ENCODE measurements at regions not wholly inside any gene's neighbourhood (a gene's known extent, or its start where the extent isn't known, plus 50 kb on each side); places are given as distances from the start of the nearest gene placed in this dataset.
"Not testable (repeated sequence)": the region's sequence is repeated elsewhere in the genome, so short reads cannot be mapped to it uniquely, and the experiment has no call there.

DNA sequence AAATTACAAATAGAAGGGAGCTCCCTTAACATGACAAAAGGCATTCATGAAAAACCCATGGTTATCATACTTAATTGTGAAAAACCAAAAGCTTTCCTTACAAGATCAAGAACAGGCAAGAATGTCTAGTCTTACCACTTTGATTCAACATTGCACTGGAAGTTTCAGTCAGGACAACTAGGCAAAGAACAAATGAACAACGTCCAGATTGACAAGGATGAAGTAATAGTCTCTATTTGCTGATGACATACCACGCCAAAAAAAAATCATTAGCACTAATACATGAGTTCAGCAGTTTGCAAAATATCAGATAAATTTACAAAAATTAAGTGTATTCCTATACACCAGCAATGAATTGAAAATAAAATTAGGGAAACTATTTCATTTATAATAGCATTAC, 200.2 kb downstream of the TOX3 start:
- DNase-seq: no peak
- WGBS, 5 donors: 70 to 85% (median 73%) methylated on average over 2 of the region's 2 CpGs

GRCh38 chr16:52333673-52334072, 213.3 kb downstream of the TOX3 start:
- DNase-seq; H3K4me3 ChIP-seq; H3K27ac ChIP-seq; H3K4me1 ChIP-seq; H3K36me3 ChIP-seq; H3K27me3 ChIP-seq (replicated peaks in 1 of 7); intact Hi-C loops (cut with DNase I; ENCODE audit: low total_unique reads): not testable (repeated sequence)
- WGBS, 5 donors: 86 to 90% (median 86%) methylated on average over 8 of the region's 8 CpGs
- H3K9me3 ChIP-seq: peaks cover 0 to 43% (median 11%) of the 10 kb centered on the region in 8 donors

More for the DNA sequence above, 200.2 kb downstream of the TOX3 start:
- Histone ChIP-seq H3K4me3 (no peak overlapping the region), H3K36me3 (no peaks in the 10 kb centered on the region), H3K9me3 (peaks cover 0 to 10% (median 0%) of the 10 kb centered on the region in 8 donors), H3K4me1 (no peaks in the 10 kb centered on the region), H3K27me3 (replicated peaks in 1 of 7) (no peaks in the 10 kb centered on the region), H3K27ac (no peak overlapping the region)
- TF ChIP-seq, protein P1, sequence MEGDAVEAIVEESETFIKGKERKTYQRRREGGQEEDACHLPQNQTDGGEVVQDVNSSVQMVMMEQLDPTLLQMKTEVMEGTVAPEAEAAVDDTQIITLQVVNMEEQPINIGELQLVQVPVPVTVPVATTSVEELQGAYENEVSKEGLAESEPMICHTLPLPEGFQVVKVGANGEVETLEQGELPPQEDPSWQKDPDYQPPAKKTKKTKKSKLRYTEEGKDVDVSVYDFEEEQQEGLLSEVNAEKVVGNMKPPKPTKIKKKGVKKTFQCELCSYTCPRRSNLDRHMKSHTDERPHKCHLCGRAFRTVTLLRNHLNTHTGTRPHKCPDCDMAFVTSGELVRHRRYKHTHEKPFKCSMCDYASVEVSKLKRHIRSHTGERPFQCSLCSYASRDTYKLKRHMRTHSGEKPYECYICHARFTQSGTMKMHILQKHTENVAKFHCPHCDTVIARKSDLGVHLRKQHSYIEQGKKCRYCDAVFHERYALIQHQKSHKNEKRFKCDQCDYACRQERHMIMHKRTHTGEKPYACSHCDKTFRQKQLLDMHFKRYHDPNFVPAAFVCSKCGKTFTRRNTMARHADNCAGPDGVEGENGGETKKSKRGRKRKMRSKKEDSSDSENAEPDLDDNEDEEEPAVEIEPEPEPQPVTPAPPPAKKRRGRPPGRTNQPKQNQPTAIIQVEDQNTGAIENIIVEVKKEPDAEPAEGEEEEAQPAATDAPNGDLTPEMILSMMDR (IDR thresholded peaks at IDR 0.05 in 8 of 11, conservative IDR thresholded peaks at IDR 0.05 in 3 of 11): no peak
- TF ChIP-seq POLR2A (IDR thresholded peaks at IDR 0.05) (no peak), POLR2AphosphoS5 (IDR thresholded peaks at IDR 0.05) (no peak)
- intact Hi-C loops (cut with DNase I; ENCODE audit: low total_unique reads): no loop called here

- Histone ChIP-seq H3K27me3 (replicated peaks in 1 of 7) (no peaks in the 10 kb centered on the region), H3K36me3 (no peaks in the 10 kb centered on the region), H3K4me3 (no peak overlapping the region), H3K27ac (no peak overlapping the region), H3K4me1 (no peaks in the 10 kb centered on the region), H3K9me3 (peaks cover 0 to 18% (median 0%) of the 10 kb centered on the region in 8 donors)
- intact Hi-C loops (cut with DNase I; ENCODE audit: low total_unique reads): no loop called here
- TF ChIP-seq, protein P1 (IDR thresholded peaks at IDR 0.05 in 8 of 11, conservative IDR thresholded peaks at IDR 0.05 in 3 of 11): no peak
- no peak for TF ChIP-seq POLR2A (IDR thresholded peaks at IDR 0.05)
- TF ChIP-seq POLR2AphosphoS5 (IDR thresholded peaks at IDR 0.05): no peak
- no peak for DNase-seq
- WGBS, 5 donors: 68 to 79% (median 69%) methylated on average over 6 of the region's 6 CpGs
Observed at GRCh38 chr16:52320930-52321439, 226.0 kb downstream of the TOX3 start.

- DNase-seq: no peak
- Histone ChIP-seq H3K36me3 (no peaks in the 10 kb centered on the region), H3K27ac (no peak overlapping the region), H3K9me3 (peaks cover 0 to 30% (median 0%) of the 10 kb centered on the region in 8 donors), H3K4me1 (no peaks in the 10 kb centered on the region), H3K27me3 (replicated peaks in 1 of 7) (no peaks in the 10 kb centered on the region), H3K4me3 (no peak overlapping the region)
- WGBS, 5 donors: 79 to 92% (median 83%) methylated on average over 2 of the region's 2 CpGs
- intact Hi-C loops (cut with DNase I; ENCODE audit: low total_unique reads): no loop called here
- TF ChIP-seq POLR2A (IDR thresholded peaks at IDR 0.05): no peak
Observed at GRCh38 chr16:52318302-52319009, 228.5 kb downstream of the TOX3 start.

GRCh38 chr16:52316241-52316640, 230.7 kb downstream of the TOX3 start:
- Histone ChIP-seq H3K4me1 (no peaks in the 10 kb centered on the region), H3K36me3 (no peaks in the 10 kb centered on the region), H3K27me3 (replicated peaks in 1 of 7) (no peaks in the 10 kb centered on the region), H3K4me3 (no peak overlapping the region), H3K27ac (no peak overlapping the region), H3K9me3 (peaks cover 0 to 27% (median 0%) of the 10 kb centered on the region in 8 donors)
- intact Hi-C loops (cut with DNase I; ENCODE audit: low total_unique reads): no loop called here
- WGBS, 5 donors: 38 to 89% (median 66%) methylated on average over 1 of the region's 1 CpG
- DNase-seq: no peak
- TF ChIP-seq, protein P1 (IDR thresholded peaks at IDR 0.05 in 8 of 11, conservative IDR thresholded peaks at IDR 0.05 in 3 of 11): no peak
- no peak for TF ChIP-seq POLR2A (IDR thresholded peaks at IDR 0.05)
- no peak for TF ChIP-seq POLR2AphosphoS5 (IDR thresholded peaks at IDR 0.05)
